Suprapubic skin (tissue), 3 donors: ENCODE measurements at regions not wholly inside any gene's neighbourhood (a gene's known extent, or its start where the extent isn't known, plus 50 kb on each side); places are given as distances from the start of the nearest gene placed in this dataset.

ENCODE experiments used
- EP300 ChIP-seq: sonication (generic); formaldehyde crosslinking; IDR thresholded peaks from one replicate; pipeline ENCODE4 v1.6.1; 2017; ENCODE audit warnings: antibody characterized with exemption
- POLR2A ChIP-seq, 2 donors: fragments of 450-650 bp; IDR thresholded peaks; one replicate each; pipeline ENCODE4 v1.6.1; 2017; ENCODE audit warnings: antibody characterized with exemption in 2 of 2, mild to moderate bottlenecking in 2 of 2, moderate library complexity in 2 of 2
- TF ChIP-seq, protein P1 (sequence below), 2 donors: fragments of 200-600 bp in 1 of 2; fragments of 450-650 bp in 1 of 2; sonication (generic) in 1 of 2; IDR thresholded peaks; one replicate each; pipeline ENCODE4 v1.5.1; 2016 to 2019; ENCODE audit warnings: antibody characterized with exemption in 2 of 2, mild to moderate bottlenecking in 1 of 2, moderate library complexity in 1 of 2

DNA sequence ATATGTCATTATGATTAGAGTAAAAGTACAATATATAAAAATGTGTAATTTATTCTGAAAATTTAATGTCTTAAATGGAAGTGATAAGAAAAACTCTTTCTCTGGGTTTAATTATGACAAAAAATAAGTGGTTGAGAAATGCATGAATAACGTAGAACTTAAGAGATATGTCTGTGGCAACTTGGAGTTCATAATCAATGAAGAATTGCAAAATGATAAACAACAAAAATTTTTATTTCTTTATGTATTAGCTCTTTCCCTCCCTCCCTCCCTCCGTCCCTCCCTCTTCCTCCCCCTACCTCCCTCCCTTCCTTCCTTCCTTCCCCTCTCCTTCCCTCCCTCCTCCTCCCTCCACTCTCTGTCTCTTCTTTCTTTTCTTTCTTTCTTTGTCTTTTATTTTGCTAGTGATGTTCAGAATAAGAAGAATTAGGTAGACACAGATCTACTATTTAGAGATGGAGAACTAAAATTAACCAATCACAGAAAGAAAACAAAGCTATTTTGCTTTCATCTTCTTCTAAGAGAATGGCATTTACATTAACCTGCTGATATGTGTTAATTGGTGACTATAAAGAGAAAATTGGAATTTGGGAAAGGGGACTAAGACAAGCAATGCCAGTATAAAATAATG is 96.3 kb upstream of the PDC start:
- TF ChIP-seq EP300 (no peak), POLR2A (IDR thresholded peaks at IDR 0.05) (no peak)
- TF ChIP-seq, protein P1, sequence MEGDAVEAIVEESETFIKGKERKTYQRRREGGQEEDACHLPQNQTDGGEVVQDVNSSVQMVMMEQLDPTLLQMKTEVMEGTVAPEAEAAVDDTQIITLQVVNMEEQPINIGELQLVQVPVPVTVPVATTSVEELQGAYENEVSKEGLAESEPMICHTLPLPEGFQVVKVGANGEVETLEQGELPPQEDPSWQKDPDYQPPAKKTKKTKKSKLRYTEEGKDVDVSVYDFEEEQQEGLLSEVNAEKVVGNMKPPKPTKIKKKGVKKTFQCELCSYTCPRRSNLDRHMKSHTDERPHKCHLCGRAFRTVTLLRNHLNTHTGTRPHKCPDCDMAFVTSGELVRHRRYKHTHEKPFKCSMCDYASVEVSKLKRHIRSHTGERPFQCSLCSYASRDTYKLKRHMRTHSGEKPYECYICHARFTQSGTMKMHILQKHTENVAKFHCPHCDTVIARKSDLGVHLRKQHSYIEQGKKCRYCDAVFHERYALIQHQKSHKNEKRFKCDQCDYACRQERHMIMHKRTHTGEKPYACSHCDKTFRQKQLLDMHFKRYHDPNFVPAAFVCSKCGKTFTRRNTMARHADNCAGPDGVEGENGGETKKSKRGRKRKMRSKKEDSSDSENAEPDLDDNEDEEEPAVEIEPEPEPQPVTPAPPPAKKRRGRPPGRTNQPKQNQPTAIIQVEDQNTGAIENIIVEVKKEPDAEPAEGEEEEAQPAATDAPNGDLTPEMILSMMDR (IDR thresholded peaks at IDR 0.05), result no peak
